Epithelial cell of prostate (primary cell): ENCODE measurements at regions not wholly inside any gene's neighbourhood (a gene's known extent, or its start where the extent isn't known, plus 50 kb on each side); places are given as distances from the start of the nearest gene placed in this dataset.
A peak's percentile ranks its signal among the peaks of the same experiment; 100 is the strongest.

Experiments
- DNase-seq: peaks from one replicate; pipeline ENCODE4 v3.0.0-alpha.2; 2011; ENCODE audit warnings: low read depth, low spot score
- H3K27ac ChIP-seq: fragments of 450-650 bp; 2 replicates; pipeline ENCODE4 v1.5.1; 2017; ENCODE audit warnings: mild to moderate bottlenecking

DNA sequence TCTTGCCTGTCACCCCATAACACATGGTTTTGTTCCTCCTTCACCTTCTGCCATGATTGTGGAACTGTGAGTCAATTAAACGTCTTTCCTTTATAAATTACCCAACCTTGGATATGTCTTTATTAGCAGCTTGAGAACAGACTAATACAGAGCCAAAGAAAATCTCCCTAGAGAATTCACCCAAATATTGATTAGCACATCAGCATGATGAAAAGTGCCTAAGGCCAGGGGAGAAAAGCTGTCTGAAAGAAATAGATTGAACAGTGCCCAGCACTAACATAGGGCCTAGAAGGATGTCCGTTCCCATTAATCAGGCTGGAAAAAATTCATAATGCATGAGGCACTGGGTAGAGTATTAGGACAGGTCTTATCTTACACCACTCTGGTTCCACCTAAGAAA lies 111.9 kb upstream of the CALN1 start:
- no peak overlapping the region for H3K27ac ChIP-seq

DNA sequence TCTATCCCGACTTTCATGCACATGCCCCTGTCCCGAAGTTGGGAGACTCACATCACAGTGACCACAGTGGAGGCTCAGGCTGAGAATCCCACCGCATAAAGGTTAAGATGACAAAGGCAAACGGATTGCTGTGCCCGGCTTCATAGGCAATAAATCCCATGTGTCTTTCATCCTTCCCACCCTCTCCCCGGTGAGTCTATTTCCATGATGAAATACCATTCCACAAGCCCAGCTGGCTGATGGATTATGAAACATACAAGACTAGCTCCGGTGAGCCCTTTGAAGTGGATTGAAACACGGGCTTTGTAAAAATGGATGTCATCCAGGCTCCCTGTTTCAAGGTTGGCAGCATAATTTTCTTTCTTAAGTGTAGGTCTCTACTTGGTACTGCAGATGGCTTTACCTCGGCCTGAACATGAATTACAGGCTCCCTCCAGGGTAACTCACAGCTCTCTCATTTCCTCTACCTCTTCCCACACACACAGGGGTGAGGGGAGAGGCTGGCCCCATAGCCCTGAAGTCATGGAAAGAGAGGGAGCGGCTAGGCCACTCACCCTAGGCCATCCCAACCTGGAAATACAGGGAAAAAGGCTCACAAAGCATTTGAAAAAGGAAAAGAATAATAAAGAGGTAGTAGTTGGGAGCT lies 92.0 kb upstream of the CALN1 start:
- H3K27ac ChIP-seq = no peak overlapping the region
- no peak for DNase-seq

More for the DNA sequence above, 111.9 kb upstream of the CALN1 start:
- DNase-seq = no peak

DNA sequence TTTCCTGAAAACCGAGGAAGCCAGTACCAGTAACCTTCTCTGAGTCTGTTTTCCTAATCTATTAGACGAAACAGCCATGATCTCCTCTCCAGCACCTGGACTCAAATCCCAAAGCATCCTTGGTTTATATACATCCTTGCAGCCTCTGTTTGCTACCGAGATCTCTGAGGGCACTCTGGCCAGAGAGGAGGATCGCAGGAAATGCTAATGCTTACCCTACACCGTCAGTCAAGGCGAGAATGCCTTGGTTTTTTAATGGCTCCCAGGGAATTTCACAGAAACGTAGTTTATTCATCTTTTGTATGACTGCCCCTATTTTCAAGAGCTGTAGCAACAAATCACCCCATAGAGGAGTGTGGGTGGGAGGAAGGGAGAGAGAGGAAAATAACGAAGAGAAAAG lies 91.5 kb upstream of the CALN1 start:
- no peak overlapping the region for H3K27ac ChIP-seq
- no peak for DNase-seq

DNA sequence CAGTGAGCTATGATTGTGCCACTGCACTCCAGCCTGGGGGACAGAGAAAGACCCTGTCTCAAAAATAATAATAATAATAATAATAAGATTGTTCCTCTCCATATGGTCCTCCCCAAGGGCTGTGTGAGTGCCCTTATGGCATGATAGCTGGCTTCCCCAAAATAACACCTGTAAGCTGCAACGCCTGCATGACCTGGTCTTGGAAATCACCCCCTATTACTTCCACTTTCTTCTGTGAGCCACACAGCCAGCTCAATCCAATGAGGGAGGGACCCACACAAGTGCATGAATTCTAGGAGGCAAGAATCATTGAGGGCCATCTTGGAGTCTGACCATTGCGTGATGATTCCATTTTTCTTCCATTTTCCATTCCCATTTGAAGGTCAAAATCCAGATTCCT lies 82.7 kb upstream of the CALN1 start:
- H3K27ac ChIP-seq = no peak overlapping the region
- no peak for DNase-seq

DNA sequence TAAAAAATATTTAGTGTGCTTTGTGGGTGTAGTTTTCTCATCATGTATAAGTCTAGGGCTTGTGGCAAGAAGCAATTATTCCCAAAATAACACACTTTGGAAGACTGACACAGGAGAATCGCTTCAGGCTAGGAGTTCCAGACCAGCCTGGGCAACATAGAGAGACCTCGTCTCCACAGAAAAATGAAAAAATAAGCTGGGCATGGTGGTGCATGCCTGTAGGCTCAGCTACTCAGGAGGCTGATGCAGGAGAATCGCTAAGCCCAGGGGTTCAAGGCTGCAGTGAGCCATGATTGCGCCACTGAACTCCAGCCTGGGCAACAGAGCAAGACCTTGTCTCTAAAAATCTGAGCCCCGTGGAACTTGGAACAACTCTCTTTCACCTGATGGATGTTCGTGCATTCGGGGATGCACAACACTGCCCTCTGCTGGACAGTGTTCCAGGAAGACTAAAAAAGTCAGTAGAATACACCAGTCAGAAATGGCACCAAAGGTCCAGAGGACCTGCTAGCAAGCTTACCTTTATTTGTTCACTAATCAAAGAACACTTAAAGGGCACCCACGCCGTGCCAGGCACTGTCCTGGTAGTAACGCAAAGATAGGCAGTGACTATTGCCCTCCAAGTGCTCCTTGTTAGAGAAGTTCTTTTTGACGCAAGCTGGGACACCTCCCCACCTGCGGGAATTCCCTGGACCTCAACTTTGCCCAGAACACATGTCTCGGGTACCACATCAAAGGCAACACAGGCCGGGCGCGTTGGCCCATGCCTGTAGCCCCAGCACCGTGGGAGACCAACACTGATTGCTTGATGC lies 81.9 kb upstream of the CALN1 start:
- H3K27ac ChIP-seq = no peak overlapping the region
- peak; percentile 3 for DNase-seq

DNA sequence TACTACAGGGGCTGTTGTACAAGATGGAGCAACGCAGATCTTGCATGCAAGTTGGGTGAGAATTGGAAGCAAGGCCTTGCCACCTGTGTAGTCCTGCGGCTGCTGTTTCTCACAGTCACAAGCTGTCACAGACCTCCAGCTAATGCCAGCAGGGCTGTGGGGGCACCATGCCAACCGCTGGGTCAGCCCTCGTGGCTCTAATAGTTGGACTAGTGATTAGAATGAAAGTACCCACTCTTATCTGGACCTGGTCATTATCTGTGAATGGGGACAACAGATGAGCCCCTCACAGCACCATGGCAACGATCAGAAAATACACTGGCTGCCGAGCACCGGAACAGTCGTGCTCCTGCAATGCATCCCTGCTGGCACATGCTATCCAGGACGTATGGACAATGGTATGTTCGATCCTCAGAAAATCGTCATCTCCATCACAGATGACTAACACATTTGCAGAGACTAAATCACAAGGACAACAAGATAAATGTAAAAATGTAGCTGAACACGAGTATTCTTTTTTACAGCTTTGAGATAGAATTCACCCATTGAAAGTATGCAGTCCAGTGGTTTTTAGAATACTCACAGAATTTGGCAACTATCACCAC lies 80.4 kb upstream of the CALN1 start:
- no peak overlapping the region for H3K27ac ChIP-seq
- DNase-seq = no peak

DNA sequence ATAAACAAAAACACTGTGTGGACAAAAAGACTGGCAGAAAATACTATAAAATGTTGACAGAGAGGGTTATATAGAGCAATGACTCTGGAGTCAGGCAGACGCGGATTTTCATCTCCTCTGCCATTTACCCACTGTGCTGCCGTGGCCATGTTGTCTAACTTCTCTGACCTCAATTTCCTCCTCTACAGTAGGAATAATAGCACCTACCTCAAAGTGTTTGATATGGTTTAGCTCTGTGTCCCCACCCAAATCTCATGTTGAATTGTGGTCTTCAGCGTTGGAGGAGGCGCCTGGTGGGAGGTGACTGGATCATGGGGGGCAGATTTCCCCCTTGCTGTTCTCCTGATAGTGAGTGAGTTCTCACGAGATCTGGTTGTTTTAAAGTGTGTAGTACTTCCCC lies 78.2 kb upstream of the CALN1 start:
- no peak overlapping the region for H3K27ac ChIP-seq
- no peak for DNase-seq

DNA sequence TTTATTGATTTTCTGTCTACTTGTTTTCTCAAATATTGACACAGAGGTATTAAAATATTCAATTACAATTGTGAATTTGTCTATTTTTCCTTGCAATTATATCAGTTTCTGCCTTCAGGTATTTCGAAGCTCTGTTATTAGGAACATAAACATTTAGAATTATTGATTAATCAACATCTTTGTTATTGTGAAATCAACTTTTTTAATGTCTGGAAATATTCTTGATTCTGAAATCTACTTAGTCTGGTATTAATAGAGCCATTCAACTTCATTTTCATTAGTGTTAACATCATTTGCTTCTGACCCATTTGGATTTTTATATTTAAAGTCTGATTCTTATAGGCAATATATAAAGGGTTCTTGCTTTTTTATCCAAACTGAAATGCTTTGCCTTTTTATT lies 69.8 kb upstream of the CALN1 start:
- no peak overlapping the region for H3K27ac ChIP-seq
- DNase-seq = no peak

DNA sequence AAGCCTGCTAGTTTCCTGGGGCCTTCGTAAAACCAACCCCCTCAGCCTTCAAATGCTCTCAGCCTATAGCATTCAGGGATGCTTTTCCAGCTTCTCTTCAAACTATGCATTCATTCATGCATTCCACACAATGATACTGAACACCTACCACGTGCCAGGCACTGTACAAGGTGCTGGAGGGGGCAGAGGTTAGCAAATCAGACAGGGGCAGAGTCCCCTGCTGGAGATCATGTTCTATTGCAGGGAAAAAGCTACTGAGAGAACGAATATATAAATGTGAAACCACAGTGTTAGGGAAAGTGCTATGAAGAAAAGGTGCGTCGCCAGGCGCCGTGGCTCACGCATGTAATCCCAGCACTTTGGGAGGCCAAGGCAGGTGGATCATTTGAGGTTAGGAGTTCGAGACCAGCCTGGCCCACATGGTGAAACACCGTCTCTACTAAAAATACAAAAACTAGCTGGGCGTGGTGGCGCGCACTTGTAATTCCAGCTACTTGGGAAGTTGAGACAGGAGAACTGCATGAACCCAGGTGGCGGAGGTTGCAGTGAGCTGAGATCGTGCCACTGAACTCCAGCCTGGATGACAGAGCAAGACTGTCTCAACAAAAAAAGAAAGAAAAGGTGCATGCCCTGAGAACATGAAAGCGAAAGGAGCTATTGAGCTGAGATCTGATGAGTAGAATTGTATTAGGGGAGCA lies 64.6 kb upstream of the CALN1 start:
- no peak for DNase-seq
- H3K27ac ChIP-seq = no peak overlapping the region

DNA sequence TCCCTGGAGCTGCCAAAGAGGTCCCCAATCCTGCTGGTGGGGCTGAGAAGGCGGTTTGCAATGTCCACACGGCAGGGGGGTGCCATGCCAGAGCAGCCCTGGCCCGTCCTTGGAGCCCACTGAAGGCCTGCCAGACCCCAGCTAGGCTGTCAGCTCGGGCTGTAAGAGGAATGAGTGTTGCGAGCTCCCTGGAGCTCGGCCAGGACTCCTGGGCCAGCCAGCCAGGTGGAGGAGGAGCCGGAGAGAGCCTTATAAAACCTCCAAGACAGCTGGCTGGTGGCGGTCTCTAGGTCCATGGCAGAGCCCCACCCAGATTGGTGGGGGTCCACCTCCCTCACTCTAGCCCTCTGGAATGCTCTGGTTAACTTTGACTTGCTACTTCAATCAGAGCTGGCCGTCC lies 55.1 kb upstream of the CALN1 start:
- no peak for DNase-seq
- H3K27ac ChIP-seq = no peak overlapping the region

DNA sequence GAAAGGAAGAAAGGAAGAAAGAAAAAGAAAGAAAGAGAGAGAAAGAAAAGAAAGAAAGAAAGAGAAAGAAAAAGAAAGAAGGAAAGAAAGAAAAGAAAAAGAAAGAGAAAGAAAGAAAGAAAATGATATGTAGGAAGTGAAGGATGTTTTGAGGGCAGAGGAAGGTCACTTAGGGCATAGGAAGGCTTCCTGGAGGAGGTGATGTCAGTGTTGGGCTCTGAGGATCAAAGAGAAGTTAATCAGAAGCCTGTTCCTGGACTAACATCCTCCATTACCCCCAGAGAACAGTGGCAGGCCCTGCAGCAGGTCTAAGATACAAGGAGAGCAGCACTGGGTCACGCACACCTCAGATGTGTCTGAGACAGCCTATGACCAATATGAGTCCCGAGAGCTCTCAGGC lies 54.7 kb upstream of the CALN1 start:
- no peak overlapping the region for H3K27ac ChIP-seq
- no peak for DNase-seq

DNA sequence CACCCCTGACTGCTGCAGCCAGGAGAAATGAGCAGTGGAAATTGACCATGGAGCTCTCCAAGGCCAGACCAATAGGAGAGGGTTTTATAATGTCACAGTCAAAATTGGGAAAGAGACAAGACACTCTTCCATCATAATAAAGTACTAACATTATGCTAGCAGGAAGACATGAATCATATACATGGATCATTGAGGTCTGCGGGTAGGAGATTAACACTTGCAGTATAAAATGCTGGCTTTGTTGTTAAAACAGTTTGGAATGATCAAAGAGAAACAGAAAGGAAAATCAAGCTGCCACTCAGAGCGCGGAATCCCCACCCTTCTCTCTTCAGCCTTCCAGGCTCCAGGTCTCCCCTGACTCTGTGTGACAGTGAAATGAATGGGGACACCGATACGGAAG lies 53.4 kb upstream of the CALN1 start:
- H3K27ac ChIP-seq = no peak overlapping the region
- no peak for DNase-seq

DNA sequence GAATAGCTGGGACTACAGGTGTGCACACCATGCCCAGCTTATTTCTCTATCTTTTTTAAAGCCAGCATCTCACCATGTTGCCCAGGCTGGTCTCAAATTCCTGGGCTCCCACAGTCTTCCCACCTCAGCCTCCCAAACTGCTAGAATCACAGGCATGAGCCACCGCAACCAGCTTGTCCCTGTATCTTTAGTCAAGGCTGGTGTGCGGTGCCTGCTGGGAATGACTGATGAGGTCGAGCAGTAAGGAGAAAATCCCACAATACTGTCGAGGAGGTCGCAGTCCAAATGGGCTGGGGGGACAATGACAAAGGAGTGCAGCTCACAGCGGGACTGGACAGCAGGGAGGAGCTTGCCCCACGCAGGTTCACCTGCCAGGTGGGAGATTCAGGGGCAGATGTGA lies 50.2 kb upstream of the CALN1 start:
- no peak for DNase-seq
- no peak overlapping the region for H3K27ac ChIP-seq
